ENCODE measurements at regions not wholly inside any gene's neighbourhood (a gene's known extent, or its start where the extent isn't known, plus 50 kb on each side); places are given as distances from the start of the nearest gene placed in this dataset.

- no peak for TF ChIP-seq CTCF (conservative IDR thresholded peaks at IDR 0.05 in 1 of 2, IDR thresholded peaks at IDR 0.05 in 1 of 2; ENCODE audit: low read depth in 1 of 2, low read length in 2 of 2)
- TF ChIP-seq EZH2 (IDR thresholded peaks at IDR 0.05; ENCODE audit: low read length, missing control alignments) = no peak
Observed at GRCh38 chr5:171593976-171594375, 174.5 kb downstream of the FGF18 start.

Measured in fibroblast of lung (primary cell).